ENCODE measurements at regions not wholly inside any gene's neighbourhood (a gene's known extent, or its start where the extent isn't known, plus 50 kb on each side); places are given as distances from the start of the nearest gene placed in this dataset.

DNA sequence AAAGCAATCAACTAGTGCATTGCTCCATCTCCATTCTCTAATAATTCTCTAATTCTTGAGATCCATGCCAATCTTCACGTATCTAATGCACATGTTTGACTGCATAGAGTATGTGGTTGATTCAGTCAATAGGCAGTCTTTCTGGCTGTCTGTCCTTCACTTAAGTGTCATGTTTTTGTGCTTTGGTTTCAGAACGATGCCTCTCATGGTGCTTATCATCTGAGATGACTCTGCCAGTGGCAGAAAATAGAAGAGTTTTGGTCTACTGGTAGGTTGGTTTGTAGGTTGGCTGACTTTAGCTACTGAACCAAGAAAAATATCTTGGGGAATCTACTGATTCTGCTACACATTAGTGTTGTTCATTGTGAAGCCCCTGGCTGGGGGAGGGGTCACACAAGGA, 364.2 kb downstream of the SFMBT2 start:
- H3K9me2 ChIP-seq (ENCODE audit: insufficient read depth) = no peaks in the 10 kb centered on the region; the same call in 1 of the 2 replicates
- no peaks in the 10 kb centered on the region for H3K36me3 ChIP-seq (ENCODE audit: insufficient read depth)
- no peak overlapping the region for H3K27ac ChIP-seq (ENCODE audit: low read depth)
- H3K4me3 ChIP-seq = no peak overlapping the region
- Mint-ChIP-seq H3K9me3 (peaks cover 13% of the 10 kb centered on the region), H3K4me3 (no peak overlapping the region), H3K27ac (no peak overlapping the region), H3K36me3 (ENCODE audit: low read depth) (peaks cover 3% of the 10 kb centered on the region; the same call in 1 of the 3 replicates), H3K4me1 (no peaks in the 10 kb centered on the region), H3K27me3 (ENCODE audit: insufficient read depth, low read depth, poor library complexity) (peaks cover 2% of the 10 kb centered on the region)
- ATAC-seq = no peak
- TF ChIP-seq, protein P1, sequence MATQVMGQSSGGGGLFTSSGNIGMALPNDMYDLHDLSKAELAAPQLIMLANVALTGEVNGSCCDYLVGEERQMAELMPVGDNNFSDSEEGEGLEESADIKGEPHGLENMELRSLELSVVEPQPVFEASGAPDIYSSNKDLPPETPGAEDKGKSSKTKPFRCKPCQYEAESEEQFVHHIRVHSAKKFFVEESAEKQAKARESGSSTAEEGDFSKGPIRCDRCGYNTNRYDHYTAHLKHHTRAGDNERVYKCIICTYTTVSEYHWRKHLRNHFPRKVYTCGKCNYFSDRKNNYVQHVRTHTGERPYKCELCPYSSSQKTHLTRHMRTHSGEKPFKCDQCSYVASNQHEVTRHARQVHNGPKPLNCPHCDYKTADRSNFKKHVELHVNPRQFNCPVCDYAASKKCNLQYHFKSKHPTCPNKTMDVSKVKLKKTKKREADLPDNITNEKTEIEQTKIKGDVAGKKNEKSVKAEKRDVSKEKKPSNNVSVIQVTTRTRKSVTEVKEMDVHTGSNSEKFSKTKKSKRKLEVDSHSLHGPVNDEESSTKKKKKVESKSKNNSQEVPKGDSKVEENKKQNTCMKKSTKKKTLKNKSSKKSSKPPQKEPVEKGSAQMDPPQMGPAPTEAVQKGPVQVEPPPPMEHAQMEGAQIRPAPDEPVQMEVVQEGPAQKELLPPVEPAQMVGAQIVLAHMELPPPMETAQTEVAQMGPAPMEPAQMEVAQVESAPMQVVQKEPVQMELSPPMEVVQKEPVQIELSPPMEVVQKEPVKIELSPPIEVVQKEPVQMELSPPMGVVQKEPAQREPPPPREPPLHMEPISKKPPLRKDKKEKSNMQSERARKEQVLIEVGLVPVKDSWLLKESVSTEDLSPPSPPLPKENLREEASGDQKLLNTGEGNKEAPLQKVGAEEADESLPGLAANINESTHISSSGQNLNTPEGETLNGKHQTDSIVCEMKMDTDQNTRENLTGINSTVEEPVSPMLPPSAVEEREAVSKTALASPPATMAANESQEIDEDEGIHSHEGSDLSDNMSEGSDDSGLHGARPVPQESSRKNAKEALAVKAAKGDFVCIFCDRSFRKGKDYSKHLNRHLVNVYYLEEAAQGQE (IDR thresholded peaks at IDR 0.05; ENCODE audit: unreplicated experiment) = no peak
- TF ChIP-seq, protein P2, sequence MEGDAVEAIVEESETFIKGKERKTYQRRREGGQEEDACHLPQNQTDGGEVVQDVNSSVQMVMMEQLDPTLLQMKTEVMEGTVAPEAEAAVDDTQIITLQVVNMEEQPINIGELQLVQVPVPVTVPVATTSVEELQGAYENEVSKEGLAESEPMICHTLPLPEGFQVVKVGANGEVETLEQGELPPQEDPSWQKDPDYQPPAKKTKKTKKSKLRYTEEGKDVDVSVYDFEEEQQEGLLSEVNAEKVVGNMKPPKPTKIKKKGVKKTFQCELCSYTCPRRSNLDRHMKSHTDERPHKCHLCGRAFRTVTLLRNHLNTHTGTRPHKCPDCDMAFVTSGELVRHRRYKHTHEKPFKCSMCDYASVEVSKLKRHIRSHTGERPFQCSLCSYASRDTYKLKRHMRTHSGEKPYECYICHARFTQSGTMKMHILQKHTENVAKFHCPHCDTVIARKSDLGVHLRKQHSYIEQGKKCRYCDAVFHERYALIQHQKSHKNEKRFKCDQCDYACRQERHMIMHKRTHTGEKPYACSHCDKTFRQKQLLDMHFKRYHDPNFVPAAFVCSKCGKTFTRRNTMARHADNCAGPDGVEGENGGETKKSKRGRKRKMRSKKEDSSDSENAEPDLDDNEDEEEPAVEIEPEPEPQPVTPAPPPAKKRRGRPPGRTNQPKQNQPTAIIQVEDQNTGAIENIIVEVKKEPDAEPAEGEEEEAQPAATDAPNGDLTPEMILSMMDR (conservative IDR thresholded peaks at IDR 0.05; ENCODE audit: low read depth in 2 of 2) = no peak
- no peak for TF ChIP-seq NANOG (IDR thresholded peaks at IDR 0.05; ENCODE audit: borderline replicate concordance)
- H3K4me2 ChIP-seq = no peak overlapping the region
- no peak for DNase-seq (ENCODE audit: low spot score)
- no peaks in the 10 kb centered on the region for H4K20me1 ChIP-seq (replicated peaks; ENCODE audit: insufficient read depth)
- H3K79me2 ChIP-seq (replicated peaks; ENCODE audit: insufficient read depth) = no peaks in the 10 kb centered on the region
- no peaks in the 10 kb centered on the region for H3K27me3 ChIP-seq (ENCODE audit: insufficient read depth)
- H3F3A ChIP-seq (replicated peaks; ENCODE audit: low read depth) = no peaks in the 10 kb centered on the region
- no peak overlapping the region for H2AFZ ChIP-seq
- H3K4me1 ChIP-seq (ENCODE audit: insufficient read depth) = no peaks in the 10 kb centered on the region

DNA sequence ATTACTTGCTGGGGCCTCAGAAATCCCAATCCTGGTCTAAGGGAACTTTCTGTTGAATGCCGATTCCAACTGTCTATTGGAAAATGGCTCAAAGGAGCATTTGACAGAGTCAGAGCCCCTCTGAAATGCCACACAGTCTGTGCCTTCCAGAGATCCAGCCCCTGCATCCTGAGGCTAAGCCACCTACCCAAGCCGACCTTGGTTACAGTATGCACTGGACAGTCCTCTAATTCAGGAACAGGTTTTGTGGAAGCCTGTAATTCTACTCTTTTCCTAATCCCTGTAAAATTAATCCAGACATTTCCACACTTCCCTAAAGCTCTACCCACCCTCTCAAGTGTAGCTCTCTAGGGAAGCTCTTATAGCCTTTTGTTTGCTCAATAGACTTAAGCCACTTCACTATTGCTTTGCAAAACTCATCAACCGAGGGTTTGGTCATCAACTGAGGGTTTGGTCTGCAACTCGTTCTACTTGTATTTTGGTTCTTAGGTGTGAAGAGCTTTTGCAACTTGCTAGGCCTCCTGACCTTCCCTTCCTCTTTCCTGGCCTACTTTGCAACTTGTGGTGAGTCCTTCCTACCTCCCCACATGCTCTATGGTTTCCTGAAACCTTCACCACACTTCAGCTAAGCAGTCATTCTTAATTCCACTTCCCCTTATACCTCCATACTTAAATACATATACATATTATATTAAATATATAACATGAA, 364.8 kb downstream of the SFMBT2 start:
- H3K27ac Mint-ChIP-seq = no peak overlapping the region
- H3K27me3 Mint-ChIP-seq (ENCODE audit: insufficient read depth, low read depth, poor library complexity) = peaks cover 2% of the 10 kb centered on the region
- no peak overlapping the region for H3K4me3 Mint-ChIP-seq
- Histone ChIP-seq H3K79me2 (replicated peaks; ENCODE audit: insufficient read depth) (no peaks in the 10 kb centered on the region), H3K27me3 (ENCODE audit: insufficient read depth) (no peaks in the 10 kb centered on the region), H3K36me3 (ENCODE audit: insufficient read depth) (no peaks in the 10 kb centered on the region), H3K4me3 (no peak overlapping the region), H3F3A (replicated peaks; ENCODE audit: low read depth) (no peaks in the 10 kb centered on the region), H3K27ac (ENCODE audit: low read depth) (no peak overlapping the region), H3K9me2 (ENCODE audit: insufficient read depth) (no peaks in the 10 kb centered on the region; the same call in 1 of the 2 replicates), H3K4me2 (no peak overlapping the region), H3K4me1 (ENCODE audit: insufficient read depth) (no peaks in the 10 kb centered on the region), H4K20me1 (replicated peaks; ENCODE audit: insufficient read depth) (no peaks in the 10 kb centered on the region), H2AFZ (no peak overlapping the region)
- peaks cover 3% of the 10 kb centered on the region; the same call in 1 of the 3 replicates for H3K36me3 Mint-ChIP-seq (ENCODE audit: low read depth)
- DNase-seq (ENCODE audit: low spot score) = no peak
- H3K9me3 Mint-ChIP-seq = peaks cover 13% of the 10 kb centered on the region
- ATAC-seq = no peak
- TF ChIP-seq ZNF331 (CRISPR knock-in tag; IDR thresholded peaks at IDR 0.05; ENCODE audit: low read depth) (no peak), ZNF114 (CRISPR knock-in tag; IDR thresholded peaks at IDR 0.05) (no peak), JUNB (IDR thresholded peaks at IDR 0.05; ENCODE audit: unreplicated experiment) (no peak), NANOG (IDR thresholded peaks at IDR 0.05; ENCODE audit: borderline replicate concordance) (no peak), STAT1 (IDR thresholded peaks at IDR 0.05; ENCODE audit: unreplicated experiment) (no peak), EZH2phosphoT487 (IDR thresholded peaks at IDR 0.05; ENCODE audit: unreplicated experiment) (no peak)
- TF ChIP-seq, protein P3, sequence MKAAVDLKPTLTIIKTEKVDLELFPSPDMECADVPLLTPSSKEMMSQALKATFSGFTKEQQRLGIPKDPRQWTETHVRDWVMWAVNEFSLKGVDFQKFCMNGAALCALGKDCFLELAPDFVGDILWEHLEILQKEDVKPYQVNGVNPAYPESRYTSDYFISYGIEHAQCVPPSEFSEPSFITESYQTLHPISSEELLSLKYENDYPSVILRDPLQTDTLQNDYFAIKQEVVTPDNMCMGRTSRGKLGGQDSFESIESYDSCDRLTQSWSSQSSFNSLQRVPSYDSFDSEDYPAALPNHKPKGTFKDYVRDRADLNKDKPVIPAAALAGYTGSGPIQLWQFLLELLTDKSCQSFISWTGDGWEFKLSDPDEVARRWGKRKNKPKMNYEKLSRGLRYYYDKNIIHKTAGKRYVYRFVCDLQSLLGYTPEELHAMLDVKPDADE (IDR thresholded peaks at IDR 0.05) = no peak
- TF ChIP-seq, protein P2 (conservative IDR thresholded peaks at IDR 0.05; ENCODE audit: low read depth in 2 of 2) = no peak
- no peaks in the 10 kb centered on the region for H3K4me1 Mint-ChIP-seq
